HG02623 (cell line): ENCODE measurements at regions not wholly inside any gene's neighbourhood (a gene's known extent, or its start where the extent isn't known, plus 50 kb on each side); places are given as distances from the start of the nearest gene placed in this dataset.
"Not testable (repeated sequence)": the region's sequence is repeated elsewhere in the genome, so short reads cannot be mapped to it uniquely, and the experiment has no call there.

Experiments used
- ATAC-seq: cut with Tn5 transposase; IDR thresholded peaks from one replicate; pipeline ENCODE4 v1.9.1; 2021; ENCODE audit warnings: moderate library complexity; ENCODE audit not compliant: unreplicated experiment

DNA sequence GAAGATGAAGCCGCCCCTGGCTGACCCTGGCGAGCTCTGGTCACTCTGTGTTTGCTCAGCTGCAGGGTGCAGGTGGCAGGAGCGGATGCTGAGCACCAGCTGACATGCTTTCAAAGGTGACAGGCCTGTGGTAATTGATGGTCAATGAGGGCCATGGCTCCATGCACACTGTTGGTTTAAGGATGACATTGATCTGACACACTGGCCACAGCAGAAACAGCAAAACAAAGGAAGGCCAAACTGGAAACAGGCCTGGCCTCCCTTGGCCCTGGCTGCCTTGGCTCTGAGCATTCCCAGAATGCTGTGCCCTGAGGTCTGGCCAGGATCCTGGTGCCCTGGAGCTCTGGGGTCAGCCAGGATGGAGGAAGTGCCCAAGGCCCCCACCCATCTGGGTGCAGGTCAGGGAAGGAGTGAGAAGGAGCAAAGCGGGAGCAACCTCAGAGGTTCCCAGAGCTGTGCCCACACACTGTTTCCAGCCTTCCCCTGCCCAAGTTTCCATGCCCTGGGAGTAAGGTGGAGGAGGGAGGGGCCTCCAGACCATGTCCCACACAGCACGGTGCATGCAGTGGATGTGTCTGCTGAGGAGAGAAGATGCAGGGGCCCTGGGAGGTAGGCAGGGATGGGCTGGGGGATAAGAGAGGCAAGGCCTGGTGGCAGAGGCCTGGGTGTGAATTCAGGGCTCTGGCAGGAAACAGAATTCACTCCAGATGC is 302.2 kb downstream of the RPS24 start:
- no peak for ATAC-seq

DNA sequence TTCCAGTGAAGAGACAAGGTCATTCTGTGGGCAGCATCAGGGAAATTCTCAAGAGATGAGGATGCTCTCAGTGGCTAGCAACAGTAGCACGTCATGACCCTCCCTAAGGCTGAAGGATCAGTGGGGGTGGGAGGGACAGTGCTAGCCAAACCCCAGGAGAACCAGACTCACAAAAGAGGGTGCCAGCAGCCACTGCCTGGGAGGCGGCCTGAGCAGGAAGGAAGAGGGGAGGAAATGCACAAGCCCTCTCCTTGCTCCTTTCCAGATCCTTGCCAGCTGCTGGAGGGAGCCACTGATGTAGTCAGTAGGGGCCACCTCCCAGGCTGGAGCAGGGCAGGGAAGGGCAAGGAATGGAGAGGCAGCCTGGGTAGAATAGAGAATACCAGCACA is 302.7 kb downstream of the RPS24 start:
- no peak for ATAC-seq

DNA sequence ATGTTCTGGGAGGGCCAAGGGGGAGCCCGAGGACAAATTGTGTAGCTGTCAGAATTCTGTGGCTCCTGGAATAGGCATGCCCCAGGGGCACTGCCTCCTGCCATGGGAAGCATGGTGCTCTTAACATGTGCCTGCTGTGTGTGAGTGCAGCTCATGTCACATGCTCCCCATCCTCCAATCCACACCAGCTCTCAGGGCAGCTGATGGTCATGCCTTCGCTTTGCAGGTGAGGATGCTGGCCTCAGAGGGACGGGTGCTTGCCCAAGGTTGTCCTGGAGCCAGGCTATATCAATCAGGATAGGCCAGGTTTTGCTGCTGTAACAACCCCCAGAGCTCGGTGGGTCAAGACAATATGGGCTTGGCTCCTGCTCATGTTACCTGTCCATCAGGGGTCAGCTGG is 303.4 kb downstream of the RPS24 start:
- no peak for ATAC-seq

DNA sequence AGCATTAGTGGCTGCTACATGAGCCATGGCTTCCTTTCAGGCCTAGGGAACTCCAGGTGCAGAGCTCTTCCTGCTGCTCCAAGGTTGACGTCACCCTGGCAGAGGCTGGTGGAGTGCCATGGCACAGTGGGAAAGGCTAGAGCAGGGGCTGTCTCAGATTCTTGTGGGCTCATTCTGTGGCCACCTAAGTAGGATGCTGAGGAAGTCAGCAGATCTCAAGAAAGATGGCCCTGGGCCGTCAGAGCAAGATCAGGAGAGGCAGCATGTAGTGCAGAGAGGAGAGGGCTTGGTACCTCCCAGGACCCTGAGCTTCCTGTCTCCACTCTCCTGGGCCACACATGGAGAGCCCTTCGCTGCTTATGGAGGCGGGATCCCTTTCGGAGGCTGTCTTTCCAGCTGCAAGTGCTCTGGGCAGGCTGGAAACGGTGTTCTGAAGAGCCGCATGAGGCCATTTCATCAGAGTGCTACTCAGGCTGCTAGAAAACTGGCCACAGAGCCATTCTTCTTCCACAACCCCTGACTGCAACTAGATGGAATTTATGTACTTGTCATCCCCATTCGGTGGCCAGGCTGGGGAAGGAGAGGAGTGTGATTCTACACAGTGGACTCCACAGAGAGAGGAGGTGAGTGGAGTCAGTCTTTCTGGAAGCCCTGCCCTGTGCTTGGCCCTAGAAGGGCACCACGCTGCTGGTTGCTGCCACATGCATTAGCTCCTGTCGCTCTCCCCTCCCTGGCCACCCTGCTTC is 304.2 kb downstream of the RPS24 start:
- no peak for ATAC-seq

DNA sequence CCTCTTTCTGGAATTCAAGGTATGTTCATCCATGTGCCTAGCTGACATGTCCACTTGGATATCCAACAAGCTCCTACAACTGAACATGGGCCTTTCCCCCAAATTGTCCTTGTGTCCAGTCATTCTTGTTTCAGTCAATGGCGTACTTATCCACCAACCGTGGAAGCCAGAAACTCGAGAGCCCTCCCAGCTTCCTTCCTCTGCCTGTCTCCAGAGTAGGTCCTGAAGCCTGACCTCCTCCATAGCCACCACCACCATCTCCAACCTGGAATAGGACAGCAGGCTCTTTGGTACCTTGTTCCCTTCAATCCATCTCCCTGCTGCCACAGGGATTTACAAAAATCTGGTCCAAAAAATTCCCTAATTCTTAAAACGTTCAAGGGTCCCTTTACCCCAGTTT is 305.1 kb downstream of the RPS24 start:
- ATAC-seq = no peak

DNA sequence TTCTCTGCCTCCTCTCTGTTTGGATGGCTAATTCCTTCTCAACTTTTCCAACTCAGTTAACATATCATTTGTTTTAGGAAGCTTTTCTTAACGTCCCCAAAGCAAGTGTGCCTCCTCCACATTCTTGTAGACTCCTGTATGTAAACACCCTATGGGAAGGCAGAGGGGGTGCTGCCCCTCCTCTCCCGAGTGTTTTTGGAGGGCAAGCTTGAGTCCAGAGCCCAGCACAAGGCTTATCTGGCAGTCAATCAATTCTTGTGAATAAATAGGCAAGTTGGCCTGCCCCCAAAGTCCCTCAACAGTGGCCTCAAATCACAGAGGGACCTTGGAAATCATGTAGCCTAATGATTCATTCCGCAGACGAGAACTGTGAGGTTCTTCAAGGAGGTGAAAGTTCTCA is 305.6 kb downstream of the RPS24 start:
- ATAC-seq = no peak

DNA sequence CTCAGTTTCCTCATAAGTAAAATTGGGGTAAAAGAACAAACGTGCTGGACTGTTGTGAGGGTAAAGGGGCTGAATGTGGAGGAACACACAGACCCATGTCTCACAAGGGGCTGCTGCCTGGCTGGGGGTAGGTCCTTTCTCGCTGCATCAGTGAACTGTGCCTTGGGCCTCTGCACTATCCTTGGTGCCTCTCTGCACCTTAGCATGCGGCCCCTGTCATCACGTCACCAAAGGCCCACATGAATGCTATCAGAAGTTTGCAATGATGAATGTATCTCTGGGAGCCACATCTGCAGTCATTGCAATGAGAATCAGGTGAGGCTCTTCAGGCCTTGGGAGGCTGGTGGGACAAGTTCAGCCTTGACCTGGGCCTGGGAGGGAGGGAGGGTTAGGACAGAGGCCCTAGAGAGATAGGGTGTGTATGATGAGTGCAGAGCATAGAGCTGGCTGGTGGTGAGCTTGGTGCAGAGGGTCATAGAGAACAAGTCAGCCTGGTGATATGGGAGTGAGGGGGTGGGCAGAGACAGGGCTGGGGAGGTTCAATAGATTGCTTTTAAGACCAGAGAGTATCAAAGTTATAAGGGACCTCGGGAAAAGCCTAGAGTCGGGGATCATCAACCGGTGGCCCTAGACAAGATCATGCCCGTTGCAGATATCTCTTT is 308.4 kb downstream of the RPS24 start:
- ATAC-seq = no peak

DNA sequence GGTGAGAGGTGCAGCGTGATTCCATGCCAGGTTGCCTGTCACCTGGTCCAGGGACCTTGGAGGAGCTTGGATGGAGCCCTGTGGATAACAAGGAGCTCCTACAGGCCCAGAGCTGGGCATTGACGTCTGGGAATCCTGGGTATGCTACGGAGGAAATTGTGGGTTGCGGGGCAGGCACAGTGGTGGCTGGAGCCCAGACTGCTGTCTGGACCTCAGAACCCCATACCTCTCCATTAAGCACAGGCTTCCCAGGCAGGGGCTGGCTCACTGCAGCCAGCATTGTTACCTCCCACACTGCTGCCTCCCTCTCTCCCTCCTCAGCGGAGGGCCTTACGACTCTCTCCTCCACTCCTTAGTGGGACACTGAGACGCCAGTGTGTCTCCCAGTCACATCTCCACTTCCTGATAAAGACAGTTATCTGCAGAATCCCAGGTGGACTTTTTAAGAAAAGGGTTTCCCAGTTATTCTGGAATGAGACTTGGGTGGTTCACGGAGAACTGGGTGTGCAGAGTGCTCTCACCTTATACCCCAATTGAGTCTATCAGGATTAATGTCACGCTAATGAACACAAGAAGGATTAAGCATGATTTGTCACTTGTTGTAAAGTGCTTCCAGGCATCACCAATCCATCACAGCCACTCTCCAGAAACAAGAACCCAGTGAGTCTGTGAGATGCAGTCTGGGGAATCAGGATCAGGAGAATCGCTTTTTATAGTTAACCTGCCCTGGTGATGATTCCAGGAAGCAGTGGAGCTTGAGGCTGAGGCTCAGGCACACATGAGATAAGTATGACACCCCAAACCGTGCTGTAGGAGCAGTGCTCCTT is 309.4 kb downstream of the RPS24 start:
- ATAC-seq = no peak

DNA sequence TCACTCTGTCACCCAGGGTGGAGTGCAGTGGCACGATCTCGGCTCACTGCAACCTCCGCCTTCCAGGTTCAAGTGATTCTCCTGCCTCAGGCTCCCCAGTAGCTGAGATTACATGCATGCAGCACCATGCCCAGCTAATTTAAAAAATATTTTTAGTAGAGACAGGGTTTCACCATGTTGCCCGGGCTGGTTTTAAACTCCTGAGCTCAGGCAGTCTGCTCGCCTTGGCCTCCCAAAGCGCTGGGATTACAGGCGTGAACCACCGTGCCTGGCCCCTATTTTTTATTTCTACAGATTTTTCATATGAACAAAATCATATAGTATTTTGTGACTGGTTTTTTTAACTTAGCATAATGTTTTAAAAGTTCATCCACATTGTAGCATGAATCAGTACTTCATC is 310.6 kb downstream of the RPS24 start:
- not testable (repeated sequence) for ATAC-seq

DNA sequence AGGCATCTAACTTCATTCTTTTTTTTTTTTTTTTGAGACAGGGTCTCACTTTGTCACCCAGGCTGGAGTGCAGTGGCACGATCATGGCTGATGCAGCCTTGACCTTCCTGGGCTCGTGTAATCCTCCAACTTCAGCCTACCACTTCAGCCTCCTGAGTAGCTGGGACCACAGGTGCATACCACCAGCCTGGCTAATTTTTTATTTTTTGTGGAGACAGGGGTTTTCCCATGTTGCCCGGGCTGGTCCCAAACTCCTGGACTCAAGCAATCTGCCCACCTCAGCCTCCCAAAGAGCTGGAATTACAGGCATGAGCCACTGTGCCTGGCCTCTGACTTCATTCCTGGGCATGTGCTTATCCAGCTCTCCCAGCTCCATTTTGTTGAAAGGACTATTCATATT is 311.9 kb downstream of the RPS24 start:
- ATAC-seq = not testable (repeated sequence)

DNA sequence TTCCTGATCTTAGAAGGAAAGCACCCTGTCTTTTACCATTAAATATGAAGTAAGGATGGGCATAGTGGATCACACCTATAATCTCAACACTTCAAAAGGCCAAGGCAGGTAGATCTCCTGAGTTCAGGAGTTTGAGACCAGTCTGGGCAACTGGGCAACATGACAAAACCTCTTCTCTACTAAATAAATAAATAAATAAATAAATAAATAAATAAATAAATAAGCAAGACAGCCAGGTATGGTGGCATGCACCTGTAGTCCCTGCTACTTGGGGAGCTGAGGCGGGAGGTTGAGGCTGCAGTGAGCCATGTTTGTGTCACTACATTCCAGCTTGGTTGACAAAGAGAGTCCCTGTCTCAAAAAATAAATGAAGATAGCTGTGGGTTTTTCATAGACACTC is 313.1 kb downstream of the RPS24 start:
- no peak for ATAC-seq

DNA sequence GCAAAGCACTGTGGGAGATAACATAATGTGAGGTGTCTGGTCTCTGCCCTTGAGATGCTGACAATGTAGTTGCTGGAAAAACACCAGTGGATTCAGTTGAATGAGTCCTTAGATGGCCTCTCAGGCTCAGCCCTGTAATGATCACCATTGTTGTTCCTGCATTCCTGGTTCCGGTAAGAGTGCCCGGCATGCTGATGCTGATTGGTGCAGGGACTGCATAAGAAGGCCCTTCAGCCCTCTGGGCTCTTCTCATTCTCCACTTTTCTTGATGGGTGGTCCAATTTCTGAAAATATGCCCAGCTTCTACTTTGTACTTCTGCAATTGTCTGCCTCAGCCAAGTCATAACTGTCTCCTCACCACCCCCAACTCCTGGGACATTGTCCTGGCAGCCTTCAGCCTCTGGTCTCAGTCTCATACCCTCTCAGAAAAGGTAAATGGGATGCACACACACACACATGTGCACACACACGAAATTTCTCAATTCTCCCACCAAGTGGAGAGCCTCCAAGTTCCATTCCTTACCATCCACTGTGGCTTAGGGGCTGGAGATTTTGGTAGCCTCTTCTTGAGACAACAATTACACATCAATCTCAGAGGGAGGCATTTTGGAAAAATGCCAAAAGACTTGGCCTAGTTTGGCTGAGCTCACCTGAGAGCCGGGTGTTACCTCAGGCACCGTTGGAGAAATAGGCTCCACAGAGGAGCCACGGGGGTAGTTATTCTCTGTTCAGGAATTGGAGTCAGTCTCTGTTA is 314.9 kb downstream of the RPS24 start:
- ATAC-seq = no peak

DNA sequence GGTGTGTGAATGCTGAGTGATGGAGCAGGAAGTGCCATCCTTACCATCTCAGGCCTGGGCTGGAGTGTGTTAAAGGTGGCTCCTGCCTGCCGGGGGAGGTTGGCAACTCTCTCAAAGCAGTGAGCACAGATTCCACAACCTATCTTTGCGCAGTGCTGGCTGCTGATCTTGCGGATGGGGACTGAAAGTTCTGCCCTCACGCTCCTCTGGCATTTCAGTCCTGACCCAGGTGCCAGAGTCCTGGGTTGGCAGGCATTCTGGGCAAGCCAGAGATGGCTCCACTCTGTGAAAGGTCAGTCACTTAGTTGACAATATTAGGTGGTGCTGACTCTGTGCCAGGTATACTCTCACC is 315.5 kb downstream of the RPS24 start:
- no peak for ATAC-seq

DNA sequence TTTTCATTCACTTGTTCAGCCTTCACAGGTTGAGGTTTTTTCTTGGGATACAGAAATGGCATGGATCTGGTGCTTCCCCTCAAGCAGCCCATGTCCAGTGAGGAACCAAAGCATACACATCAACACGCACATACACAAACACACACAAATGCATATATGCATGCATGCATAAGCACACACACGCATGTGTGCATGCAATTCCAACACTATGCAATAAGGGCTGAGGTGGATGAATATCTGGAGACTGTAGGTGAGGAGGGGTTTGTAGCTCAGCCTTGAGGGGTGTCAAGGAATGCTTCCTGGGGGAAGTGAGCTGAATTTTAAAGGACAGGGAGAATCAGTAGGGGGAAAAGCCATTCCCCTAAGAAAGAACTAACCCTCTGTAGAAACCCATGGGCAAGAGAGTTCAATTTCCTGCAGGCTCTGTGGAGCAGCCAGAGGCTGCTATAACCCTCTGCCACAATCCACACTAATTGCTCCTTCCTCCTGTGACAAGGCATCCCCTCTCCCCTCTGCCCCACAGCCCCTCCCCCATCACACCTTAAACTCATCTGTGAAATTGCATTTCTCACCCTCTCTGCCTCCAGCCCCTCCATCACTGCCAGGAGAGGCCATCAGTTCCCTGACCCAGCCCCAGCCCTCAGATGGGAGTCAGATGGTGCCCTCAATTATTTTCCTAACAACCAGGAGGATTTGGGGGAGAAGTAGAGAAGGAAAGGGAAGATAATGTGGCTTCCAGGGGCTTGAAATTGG is 316.4 kb downstream of the RPS24 start:
- ATAC-seq = no peak

DNA sequence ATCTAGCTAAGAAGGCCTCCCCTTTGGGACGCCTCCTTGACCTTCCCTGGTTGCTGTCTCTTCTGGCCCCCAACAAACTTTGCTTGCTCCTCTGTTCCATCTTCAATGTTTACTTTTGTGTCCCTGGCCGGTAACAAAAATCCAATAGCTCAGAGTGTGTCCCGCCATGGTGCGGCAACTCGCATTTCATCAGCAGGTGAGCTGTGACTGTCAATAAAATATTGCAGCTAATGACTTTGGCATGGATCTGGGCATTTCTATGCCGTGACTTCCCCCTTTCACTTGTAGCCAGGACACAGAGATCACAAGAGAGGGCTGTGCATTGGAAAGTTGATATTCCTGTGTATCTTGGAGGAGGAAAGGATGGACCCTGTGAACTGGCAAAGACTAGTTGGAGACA is 317.6 kb downstream of the RPS24 start:
- no peak for ATAC-seq

DNA sequence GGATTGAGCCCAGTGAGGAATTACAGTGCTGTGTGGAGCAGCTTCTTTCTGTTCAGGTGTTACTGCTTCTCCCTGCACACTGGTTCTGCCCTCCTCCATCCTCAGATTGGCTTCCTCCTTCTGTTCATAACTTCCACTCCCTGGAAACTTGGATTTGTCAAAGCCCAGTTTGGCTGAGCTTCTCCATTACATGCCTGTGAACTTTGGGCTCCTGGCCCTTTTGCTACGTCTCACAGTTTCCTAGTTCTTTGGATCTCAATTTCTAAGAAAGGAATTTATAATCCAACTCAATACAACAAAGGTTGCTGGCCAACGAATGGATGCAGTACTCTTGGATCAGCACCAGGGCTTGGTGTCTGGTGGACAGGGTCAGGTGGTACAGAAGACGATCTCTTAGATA is 318.1 kb downstream of the RPS24 start:
- ATAC-seq = no peak

DNA sequence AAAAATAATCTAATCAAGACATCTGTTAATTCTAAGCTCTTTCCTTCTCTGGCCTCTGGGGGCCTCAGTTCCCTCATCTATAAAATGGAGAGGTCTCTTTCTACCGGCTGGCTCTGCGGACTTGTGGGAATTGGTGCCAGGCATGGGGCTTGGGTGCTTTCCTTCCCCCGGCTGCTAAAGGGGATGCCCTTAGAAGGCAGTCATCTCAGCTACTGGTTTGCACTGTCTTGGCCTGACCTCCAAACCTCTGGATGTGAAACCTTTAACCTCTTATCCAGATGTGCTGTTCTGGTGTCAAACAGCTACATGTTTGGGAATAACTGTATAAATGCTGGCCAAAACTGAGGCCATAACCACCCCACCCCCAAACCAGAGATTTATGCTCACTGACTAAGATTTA is 320.0 kb downstream of the RPS24 start:
- ATAC-seq = no peak

DNA sequence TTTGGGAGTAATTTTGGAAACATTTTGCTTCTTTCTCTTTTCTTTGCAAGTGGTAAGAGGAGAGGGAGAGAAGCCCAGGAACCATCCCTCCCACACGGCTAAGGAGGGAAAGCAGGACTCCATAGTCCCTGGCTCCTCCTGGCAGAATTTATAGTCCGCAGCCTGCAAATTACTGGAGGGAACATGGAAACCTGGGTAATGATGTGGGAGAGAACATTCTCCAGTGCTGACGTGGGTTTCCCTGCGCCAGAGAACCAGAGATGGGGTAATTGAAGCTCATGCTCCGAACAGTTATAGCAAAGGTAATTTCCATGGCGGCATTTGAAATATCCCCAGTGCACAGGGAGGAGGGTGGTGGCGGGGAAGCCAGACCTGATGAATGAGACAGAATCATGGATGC is 320.4 kb downstream of the RPS24 start:
- ATAC-seq = no peak

DNA sequence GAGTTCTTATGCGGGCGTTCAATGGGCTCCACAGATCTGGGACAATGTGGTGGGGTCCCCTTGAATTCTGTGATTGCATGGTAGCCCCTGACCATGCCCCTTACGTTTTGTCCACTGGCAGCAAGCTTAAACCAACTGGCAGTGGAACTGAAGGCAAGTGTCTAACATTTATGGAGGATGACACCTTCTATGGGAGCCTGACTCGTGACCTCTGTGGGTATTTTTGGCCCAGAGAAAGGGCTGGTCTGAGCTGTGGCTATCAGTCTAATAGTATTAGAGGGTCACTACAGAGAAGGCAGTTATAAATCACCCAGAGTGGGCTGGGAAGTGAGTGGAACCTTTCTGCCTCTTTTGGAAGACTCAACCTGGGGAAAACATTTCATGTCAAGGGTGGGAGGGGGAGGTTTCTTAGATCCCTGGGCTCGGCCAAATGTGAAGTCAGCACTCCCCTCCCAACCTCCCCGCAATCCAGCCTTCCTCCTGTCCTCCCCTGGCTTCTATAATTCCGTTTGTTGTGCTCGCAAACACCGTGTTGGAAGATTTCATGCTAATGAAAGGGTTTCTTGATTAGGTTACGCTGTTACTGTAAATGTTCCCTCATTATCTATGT is 322.7 kb downstream of the RPS24 start:
- ATAC-seq = no peak
